ENCODE measurements at regions not wholly inside any gene's neighbourhood (a gene's known extent, or its start where the extent isn't known, plus 50 kb on each side); places are given as distances from the start of the nearest gene placed in this dataset.
A peak's percentile ranks its signal among the peaks of the same experiment; 100 is the strongest.

DNA sequence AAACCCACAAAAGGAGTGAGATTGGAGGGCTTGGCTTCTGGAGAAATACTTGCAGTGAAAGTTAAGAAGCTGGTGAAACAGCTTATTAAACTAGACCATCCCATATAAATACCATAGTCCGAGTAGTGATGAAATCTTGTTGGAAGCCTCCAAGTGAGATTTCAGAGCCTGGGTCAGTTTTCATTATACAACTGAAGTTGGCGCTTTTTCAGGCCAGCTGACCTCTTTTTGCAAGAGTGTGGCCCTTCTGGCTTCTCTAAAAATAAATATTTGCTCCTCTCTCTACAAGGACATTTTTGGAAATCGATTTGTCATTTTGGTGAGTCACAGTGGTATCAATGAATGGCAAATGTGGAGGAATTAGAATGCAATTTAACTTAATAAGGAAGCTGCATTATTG is 51.2 kb upstream of the THRB start:
- Histone ChIP-seq H3K9me3 (no peaks in the 10 kb centered on the region), H3K27ac (peak overlapping the region in 1 of 2 donors; percentile 23), H3K27me3 (no peaks in the 10 kb centered on the region), H3K4me3 (no peak overlapping the region), H3K36me3 (no peaks in the 10 kb centered on the region), H3K4me1 (peaks cover 3 to 10% of the 10 kb centered on the region in 2 donors)
- TF ChIP-seq CTCF (IDR thresholded peaks at IDR 0.05): no peak
- DNase-seq (ENCODE audit: low spot score in 2 of 2): peak in 1 of 2 donors; percentile 64
- intact Hi-C loops (cut with DNase I): no loop called here

DNA sequence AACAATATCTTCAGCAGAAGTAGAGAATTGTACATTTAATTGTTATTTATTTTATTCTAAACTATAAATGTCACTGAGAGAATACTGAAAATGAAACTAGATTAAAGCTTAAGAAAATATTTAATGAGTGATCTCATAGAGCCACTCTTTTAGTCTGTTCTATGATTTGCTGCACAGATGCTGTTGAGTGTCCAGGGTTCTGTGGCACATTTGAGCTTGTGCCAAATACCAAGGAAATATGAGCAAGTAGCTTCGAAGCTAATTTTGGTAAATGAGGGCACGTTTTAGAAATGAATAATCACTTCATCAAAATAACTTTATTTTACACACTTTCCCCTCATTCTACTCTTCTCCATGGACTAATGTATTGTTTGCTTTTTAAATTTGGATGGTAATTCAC is 53.6 kb upstream of the THRB start:
- H3K27ac ChIP-seq: peak overlapping the region; percentile 17 to 58
- intact Hi-C loops (cut with DNase I): no loop called here
- peaks cover 3 to 10% of the 10 kb centered on the region in 2 donors for H3K4me1 ChIP-seq
- no peaks in the 10 kb centered on the region for H3K9me3 ChIP-seq
- peak overlapping the region; percentile 3 to 18 for H3K4me3 ChIP-seq
- DNase-seq (ENCODE audit: low spot score in 2 of 2): peak in 1 of 2 donors; percentile 69
- TF ChIP-seq CTCF (IDR thresholded peaks at IDR 0.05): no peak
- no peaks in the 10 kb centered on the region for H3K27me3 ChIP-seq
- no peaks in the 10 kb centered on the region for H3K36me3 ChIP-seq

GRCh38 chr3:24550588-24550987 is 55.9 kb upstream of the THRB start:
- no peak overlapping the region for H3K27ac ChIP-seq
- no peaks in the 10 kb centered on the region for H3K36me3 ChIP-seq
- no peaks in the 10 kb centered on the region for H3K9me3 ChIP-seq
- H3K27me3 ChIP-seq: no peaks in the 10 kb centered on the region
- intact Hi-C loops (cut with DNase I): no loop called here
- DNase-seq (ENCODE audit: low spot score in 2 of 2): no peak
- no peak overlapping the region for H3K4me3 ChIP-seq
- H3K4me1 ChIP-seq: peaks cover 3 to 10% of the 10 kb centered on the region in 2 donors
- no peak for TF ChIP-seq CTCF (IDR thresholded peaks at IDR 0.05)

DNA sequence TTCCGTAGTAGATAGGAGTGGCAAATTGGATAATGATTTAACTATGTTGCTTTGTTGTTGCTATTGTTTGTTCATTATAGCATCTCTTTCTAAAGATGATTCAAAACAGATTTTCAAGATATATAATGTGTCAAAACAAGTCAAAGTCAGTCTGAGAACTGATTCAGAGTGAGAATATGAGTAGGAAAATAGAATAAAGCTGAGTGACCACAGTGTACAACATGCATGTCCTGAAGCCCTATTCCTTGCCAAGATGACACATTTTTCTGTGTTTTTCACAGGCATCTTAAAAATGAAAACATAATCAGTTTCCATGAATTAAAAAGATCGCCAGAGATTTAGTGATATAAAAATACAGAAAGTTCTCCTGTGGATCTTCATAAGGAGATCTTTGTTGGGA is 57.0 kb upstream of the THRB start:
- H3K9me3 ChIP-seq: no peaks in the 10 kb centered on the region
- no peak for DNase-seq (ENCODE audit: low spot score in 2 of 2)
- H3K4me3 ChIP-seq: no peak overlapping the region
- H3K36me3 ChIP-seq: no peaks in the 10 kb centered on the region
- peaks cover 3 to 6% of the 10 kb centered on the region in 2 donors for H3K4me1 ChIP-seq
- H3K27ac ChIP-seq: no peak overlapping the region
- TF ChIP-seq CTCF (IDR thresholded peaks at IDR 0.05): no peak
- intact Hi-C loops (cut with DNase I): no loop called here
- no peaks in the 10 kb centered on the region for H3K27me3 ChIP-seq

DNA sequence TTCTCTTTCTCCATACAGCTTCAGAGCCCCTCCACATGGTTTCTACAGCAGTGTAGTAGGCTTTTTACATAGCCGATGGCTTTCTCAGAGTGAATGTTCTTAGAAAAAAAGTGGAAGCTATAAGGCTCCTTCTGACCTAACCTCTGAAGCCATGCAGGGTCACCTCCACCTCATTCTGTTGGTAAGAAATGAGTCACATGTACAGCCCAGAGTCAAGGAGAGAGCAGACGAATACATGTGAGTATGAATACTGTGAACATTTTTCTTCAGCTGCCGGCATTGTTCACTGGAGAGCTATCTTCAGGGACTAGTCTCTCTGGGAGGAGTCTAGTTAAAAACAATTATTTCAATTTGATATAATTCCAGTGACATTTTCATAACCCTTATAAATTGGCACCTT is 68.2 kb upstream of the THRB start:
- no peak overlapping the region for H3K27ac ChIP-seq
- intact Hi-C loops (cut with DNase I): no loop called here
- no peaks in the 10 kb centered on the region for H3K36me3 ChIP-seq
- TF ChIP-seq CTCF (IDR thresholded peaks at IDR 0.05): no peak
- no peak overlapping the region for H3K4me3 ChIP-seq
- H3K27me3 ChIP-seq: no peaks in the 10 kb centered on the region
- H3K9me3 ChIP-seq: peaks cover 0 to 5% of the 10 kb centered on the region in 2 donors
- no peaks in the 10 kb centered on the region for H3K4me1 ChIP-seq
- DNase-seq (ENCODE audit: low spot score in 2 of 2): no peak

DNA sequence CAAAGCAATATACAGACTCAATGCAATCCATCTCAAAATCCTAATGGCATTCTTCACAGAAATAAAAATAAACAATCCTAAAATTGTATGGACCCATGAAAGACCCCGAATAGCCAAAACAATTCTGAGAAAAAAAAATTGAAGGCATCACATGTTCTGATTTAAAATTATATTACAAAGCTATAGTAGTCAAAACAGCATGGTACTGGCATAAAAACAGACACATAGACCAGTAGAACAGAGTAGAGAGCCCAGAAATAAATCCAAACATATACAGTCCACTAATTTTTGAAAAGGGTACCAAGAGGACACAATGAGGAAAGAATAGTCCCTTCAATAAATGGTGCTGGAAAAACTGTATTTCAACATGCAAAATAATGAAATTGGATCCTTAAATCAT is 70.4 kb upstream of the THRB start:
- no peak for TF ChIP-seq CTCF (IDR thresholded peaks at IDR 0.05)
- Histone ChIP-seq H3K27me3 (no peaks in the 10 kb centered on the region), H3K9me3 (peaks cover 0 to 5% of the 10 kb centered on the region in 2 donors), H3K4me1 (no peaks in the 10 kb centered on the region), H3K4me3 (no peak overlapping the region), H3K27ac (no peak overlapping the region), H3K36me3 (no peaks in the 10 kb centered on the region)
- intact Hi-C loops (cut with DNase I): no loop called here
- DNase-seq (ENCODE audit: low spot score in 2 of 2): no peak

All from ascending aorta (tissue), 2 donors.